Hematopoietic multipotent progenitor cell treated with erythropoietin and hydrocortisone succinate and interleukin-3 and kit ligand, for 8 days (in vitro differentiated cells): ENCODE measurements at regions not wholly inside any gene's neighbourhood (a gene's known extent, or its start where the extent isn't known, plus 50 kb on each side); places are given as distances from the start of the nearest gene placed in this dataset.
"Not testable (repeated sequence)": the region's sequence is repeated elsewhere in the genome, so short reads cannot be mapped to it uniquely, and the experiment has no call there.

Experiments used
- DNase-seq: peaks from one replicate; pipeline ENCODE4 v3.0.0-alpha.2; 2015

DNA sequence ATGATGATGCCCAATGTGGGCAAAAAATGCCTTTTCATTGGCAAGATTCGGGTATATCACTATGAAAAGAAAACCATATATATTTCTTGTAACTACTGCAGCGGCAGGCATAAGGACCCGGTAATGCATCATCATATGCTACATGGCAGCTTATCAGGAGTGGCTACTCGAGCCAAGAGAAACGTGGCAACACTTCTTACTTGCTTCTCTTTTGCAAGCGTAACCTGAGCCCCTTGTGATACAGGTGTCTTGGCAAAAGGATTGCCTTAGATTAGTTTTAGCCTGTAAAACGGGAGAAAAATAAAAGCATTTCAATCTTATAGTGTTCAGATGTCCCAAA, 280.3 kb downstream of the SPRY1 start:
- no peak for DNase-seq

DNA sequence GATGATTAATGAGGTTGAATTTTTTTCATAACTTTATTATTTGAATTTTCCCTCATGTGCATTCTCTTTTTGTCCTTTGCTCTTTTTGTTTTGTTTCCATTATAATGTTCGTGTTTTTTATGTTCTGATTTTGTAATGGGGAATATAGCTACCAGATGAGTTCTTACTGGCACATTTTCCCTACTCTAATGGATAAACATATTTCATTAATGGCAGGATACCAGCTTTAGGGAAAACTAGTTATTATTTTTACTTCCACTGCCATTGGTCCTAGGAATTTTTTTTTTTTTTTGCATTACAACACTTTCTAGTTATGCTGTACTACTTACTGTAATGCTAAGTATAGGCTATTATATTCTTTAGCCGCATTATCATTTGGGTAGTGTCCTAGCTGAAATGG, 286.3 kb downstream of the SPRY1 start:
- DNase-seq: no peak

DNA sequence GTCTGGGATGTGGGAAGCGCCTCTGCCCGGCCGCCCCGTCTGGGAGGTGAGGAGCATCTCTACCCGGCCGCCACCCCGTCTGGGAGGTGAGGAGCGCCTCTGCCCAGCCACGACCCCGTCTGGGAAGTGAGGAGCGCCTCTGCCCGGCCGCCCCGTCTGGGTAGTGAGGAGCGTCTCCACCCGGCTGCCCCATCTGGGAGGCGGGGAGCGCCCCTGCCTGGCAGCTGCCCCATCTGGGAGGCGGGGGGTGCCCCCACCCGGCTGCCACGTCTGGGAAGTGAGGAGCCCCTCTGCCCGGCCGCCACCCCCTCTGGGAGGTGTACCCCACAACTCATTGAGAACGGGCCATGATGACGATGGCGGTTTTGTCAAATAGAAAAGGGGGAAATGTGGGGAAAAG, 288.3 kb downstream of the SPRY1 start:
- DNase-seq: not testable (repeated sequence)

DNA sequence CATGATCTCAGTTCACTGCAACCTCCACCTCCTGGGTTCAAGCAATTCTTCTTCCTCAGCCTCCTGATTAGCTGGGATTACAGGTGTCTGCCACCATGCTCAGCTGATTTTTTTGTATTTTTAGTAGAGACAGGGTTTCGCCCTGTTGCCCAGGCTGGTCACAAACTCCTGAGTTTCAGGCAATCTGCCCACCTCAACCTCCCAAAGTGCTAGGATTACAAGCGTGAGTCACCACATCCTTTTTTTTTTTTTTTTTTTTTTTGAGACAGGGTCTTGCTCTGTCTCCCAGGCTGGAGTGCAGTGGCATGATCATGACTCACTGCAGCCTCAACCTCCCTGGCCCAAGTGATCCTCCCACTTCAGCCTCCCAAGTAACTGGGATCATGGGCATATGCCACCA, 298.9 kb downstream of the SPRY1 start:
- not testable (repeated sequence) for DNase-seq

DNA sequence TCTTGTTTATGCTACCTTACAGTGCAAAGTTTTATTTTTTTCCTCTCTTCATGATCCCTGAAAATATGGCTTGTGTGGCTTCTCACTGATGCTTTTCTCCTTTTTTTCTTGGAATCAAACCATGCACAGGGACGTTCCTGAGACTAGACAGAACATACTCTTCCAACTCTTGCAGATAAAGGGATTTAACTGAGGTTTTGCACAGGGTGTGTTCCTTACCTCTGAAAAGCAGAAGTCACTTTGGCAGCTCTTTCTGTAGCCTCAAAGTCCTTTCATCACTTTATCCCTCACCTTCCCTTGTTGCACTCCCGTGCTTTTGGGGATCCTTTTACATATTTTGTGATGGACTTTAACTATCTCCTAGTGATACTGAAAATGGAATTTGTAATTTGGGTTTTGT, 300.1 kb downstream of the SPRY1 start:
- no peak for DNase-seq

DNA sequence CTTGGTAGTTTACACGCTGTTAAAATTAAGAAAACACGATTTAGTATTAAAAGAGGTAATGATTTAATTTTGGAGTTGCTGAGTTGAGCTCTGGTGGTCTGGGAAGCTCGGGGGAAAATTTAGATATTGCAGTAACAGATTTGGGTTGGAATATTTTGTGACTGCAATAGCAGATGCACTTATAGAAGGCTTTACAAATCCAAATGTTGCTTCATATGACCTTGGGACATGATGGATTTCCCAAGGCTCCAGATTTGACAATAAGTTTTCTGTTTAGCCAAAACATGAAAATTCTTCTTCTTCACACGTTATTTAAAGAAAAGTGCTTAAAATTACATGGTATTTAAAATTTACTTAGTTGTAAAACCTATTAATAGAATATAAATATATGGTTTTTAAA, 302.0 kb downstream of the SPRY1 start:
- DNase-seq: no peak

DNA sequence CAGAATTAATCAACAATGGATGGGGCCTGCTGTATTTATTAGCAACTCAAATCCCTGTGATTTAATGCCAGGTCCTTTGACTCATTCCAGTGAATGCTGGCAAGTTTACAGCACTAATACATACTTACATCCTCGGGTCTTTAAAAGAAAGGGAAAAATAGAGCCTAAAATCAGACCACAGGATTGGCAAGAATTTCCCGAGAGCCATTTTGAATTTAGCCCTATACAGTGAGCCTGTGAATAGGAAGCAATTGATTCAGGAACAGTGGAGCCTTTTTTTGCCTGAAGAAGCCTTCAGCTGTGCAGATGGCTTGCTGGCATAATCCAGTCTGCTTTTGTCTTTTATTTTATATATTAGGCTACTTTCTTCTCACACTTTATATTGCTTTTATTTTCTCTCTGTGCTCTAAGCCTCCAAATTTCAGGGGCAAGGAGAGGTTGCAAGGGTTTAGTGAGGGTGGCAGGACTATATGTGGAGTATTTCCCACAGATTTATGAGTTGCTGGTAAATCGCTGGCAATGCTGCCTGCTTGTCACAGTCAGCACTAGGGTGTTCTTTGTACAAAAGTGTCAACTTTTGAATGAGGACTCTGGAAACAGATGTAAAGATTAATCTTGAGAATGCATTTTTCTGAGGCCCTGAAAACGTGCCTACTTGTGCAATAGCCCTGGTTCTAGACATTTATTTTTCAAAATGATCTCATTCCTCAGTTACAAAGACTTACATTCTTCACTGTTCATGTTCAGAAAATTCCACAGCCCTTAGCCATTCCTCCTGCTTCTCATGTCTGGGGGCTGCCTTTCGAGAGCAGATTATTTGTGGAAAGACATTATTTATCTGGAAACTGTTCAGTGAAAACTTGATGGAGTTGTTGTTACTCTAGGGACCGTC, 303.5 kb downstream of the SPRY1 start:
- no peak for DNase-seq

DNA sequence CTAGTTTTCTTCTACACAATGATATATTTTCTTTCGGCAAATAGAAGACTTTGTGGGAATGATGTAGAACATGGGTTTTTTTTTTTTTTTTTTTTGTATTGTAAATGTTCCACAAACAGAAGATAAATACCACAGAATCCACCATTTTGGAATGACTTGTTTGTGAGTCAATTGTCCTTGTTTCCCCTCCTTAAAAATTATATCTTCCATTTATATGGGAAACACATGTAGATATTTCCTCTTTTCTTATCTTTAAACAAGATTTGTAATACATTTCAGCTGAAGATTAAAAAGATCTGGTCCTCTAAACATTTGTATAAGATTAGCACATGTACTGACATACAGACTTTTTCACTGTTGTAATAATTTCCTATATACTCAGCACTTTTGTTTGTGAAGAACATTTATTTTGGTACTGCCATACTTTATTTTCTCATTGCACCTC, 304.6 kb downstream of the SPRY1 start:
- no peak for DNase-seq

DNA sequence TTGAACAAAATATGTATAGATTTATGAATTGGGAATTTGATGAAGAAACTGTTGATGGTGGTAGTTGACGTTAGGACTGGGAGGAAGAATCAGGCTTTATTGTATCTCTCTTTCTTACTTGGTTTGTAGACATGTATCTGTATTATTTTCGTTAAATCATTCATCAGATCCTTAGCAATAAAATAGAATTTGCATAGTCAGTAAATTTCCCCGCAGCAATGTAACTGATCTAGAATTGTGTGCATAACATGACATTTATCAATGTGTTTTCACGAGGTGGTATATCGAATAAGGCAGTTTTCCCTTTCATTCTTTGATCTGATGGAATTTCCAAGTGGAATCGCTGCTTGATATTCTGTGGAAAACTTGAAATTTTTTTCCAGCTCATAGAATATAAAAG, 308.8 kb downstream of the SPRY1 start:
- no peak for DNase-seq

DNA sequence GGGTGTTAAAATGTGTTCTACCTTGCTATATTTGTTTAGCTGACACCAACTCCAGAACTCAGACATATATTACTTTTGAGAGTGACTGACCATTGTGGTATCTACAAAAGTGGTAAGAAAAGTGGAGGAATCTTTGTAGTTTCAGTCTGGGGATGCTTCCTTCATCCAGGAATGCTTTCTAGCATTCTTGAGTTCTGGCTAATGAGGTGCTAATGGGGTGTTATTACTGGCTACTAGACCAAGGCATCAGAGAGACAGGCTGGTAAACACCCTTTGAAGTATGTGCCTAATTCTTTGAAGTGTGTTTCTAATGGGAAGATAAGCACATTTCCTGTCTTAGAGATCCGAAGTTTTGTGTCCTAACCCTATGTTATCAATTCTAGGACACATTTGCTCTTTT, 310.4 kb downstream of the SPRY1 start:
- peak; percentile 38 for DNase-seq

DNA sequence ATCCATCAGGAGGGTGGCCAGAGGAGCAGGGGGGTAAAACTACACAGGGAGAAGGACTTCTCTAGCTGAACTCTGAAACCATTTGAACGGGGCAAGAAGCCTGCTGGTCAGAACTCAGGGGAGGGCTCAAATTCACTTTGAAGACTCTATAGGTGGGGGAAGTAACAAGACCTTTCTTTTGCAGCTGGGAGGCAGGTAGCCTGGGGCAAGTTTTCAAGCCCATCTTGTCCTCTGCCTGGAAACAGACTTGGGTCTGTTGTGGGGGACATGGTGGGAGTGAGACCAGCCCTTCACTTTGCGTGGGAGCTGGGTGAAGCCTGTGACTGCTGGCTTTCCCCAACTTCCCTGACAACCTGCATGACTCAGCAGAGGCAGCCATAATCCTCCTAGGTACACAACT, 312.3 kb downstream of the SPRY1 start:
- no peak for DNase-seq

DNA sequence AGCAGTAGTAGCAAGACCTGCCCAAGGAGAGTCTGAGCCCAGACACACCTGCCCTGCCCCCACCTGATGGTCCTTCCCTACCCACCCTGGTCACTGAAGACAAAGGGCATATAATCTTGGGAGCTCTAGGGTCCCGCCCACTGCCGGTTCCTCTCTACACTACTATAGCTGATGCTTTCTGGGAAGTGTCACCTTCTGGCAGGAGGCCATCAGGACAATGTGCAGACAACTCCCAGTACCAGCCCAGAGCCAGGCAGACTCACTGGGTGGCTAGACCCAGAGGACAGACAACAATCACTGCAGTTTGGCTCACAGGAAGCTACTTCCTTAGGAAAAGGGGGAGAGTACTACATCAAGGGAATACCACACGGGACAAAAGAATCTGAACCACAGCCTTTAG, 312.7 kb downstream of the SPRY1 start:
- DNase-seq: no peak

DNA sequence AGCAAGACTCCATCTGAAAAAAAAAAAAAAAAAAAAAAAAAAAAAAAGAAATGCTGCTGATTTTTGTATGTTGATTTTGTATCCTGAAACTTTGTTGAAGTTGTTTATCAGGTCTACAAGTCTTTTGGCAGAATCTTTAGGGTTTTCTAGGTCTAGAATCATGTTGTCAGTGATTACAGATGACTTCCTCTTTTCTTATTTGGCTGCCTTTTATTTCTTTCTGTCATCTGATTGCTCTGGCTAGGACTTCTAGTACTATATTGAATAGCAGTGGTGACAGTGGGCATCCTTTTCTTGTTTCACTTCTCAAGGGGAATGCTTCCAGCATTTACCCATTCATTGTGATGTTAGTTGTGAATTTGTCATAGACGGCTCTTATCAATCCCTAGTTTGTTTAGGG, 334.4 kb downstream of the SPRY1 start:
- DNase-seq: peak; percentile 6

DNA sequence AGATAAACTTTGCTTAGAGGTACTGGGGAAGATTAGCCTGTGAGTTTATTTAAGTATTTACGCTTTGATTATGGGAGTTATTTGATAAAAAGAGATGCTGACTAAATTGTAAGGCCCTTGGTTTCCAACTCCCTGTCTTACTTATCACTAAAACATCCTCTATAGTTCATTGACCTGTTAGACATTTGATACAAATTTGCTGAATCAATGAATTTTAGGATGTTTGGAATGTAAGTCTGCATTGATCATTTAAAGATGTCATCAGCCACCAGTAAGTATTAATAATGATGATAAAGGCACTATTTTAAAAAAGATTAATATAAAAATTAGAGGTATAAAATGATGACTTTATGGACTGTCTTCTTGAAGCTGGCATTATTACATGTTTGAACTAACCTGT, 340.6 kb downstream of the SPRY1 start:
- no peak for DNase-seq

DNA sequence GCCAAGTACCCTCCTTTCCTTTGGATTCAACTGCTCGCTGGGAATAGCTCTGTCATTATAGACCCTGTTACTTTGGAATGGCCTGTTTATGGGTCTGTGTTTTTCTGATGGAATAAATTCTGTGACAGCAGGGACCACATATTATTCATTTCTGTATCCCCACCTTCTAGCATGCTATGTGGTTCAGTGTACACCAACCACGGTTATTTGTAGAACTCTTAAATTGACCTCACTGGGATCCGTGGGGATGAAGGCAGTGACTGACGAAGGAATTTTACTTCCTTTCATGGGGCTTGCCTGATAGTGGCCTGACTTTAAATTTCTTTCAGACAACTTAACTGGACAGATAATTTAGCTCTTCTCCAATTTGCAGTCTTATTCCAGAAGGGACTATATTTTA, 343.2 kb downstream of the SPRY1 start:
- no peak for DNase-seq

DNA sequence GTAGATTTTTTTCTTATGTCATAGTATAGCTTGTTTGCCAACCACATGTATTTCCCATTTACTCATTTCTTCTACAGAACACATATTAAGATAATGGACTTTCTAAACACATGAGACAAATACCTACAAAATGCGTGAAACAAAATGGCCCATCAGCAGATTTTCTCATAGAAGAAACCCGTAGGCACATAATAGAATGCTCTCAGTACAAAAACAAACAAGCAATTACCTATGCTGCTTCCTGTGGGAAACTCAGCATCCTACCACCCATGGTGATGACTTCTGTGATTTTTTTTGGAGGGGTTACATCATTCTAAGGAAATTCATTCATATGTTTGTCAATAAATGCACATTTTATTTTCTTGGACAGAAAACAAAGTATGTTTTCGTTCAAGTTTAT, 343.6 kb downstream of the SPRY1 start:
- DNase-seq: no peak

DNA sequence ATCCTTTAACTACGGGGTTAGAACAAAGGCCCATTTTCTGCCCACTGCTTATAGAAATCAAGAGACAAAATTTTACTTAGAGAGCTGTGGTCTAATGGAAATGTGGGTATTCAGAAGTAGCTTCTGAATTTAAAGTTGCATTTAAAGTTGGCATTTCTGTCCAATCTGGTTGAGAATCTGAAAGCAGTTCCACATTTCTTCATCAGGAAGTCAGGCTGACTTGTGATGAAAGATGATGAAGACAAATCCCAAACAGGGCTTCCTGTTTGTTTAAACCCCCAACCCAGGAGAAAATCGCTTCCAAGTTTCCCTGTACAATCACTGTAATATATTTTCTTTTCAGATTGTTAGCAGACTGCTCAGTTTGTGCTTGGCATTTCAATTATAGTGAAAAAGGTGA, 345.3 kb downstream of the SPRY1 start:
- no peak for DNase-seq

DNA sequence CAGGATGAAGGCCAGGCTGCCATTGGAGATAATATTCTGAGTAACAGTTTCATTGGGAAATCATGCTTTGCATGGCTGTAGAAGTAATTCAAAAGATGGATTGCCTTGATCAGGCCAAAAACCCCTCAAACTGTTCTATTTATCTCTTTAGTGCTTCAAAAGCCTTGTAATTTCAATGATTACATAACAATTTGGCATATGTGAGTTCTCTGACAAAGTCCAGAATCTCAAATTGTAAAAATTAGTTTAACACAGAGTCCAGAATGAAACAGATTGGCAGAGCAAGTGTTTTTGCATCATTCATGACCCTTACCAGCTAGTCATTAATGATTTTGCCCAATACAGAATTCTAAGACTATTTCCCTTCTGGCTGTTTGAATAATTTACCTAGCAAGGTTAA, 347.3 kb downstream of the SPRY1 start:
- no peak for DNase-seq

DNA sequence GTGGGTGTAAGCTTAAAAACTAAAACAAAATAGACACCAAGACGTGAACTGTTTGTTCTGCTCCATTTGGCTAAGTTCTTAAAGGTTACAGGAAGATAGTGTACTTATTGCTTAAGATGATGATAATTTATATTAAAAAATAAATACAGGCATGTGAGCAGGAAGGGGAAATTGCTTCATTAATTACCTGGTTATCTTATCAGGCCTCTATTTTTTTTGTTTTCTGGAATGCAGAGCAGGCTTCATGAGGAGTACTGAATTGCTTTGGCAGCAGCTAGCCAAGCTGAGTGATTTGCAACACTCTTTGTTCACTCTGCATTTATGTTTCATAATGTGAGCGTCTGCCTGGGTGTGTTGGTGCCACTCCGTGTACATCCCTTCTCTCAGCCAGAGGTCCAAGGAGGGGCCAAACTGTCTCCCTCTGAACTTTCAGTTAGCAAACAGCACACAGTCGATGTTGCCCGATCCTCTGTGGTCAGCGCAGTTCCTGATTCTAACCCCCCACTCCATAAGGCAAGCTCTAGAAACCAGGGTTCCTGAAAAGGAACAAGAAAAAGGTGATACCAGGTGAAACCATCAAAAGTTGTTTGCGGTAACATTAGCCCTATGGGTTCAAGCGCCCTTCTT, 348.2 kb downstream of the SPRY1 start:
- DNase-seq: peak; percentile 2

DNA sequence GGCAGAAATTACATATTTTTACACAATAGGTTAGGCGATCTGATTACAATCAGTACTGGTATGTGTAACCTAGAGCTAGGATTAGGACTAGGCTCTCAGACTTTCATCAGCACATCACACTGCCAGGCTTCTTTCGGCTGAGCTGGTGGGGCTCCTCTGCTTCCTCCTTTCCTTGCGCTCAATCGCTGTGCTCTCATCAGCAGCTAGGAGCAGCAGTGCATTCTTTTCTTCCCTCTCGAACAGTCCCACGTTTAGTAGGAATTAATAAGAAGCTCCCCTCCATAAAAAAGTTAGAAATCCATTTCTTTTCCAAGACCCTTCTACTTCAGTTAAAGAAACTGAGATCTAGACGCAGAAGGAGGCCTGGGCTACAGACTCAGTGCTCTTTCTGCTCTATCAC, 350.4 kb downstream of the SPRY1 start:
- DNase-seq: no peak

DNA sequence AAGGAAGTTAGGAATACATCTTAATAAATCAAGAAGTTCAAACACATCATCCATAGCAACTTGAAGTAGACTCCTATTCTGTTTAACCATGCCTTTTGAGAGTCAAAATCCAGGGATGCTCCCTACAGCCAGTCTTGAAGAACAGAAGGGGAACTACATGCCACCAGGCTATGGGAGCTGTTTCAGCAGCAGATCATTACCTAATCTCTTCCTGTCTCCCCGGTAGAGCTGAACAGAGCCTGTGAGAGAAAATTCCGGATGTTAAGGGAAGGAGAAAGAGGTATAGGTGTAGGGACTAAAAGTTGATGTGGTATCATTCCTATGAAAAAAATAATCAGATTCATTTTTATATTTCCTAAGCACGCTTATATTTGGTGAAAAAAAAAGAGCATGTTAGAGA, 352.2 kb downstream of the SPRY1 start:
- DNase-seq: no peak

DNA sequence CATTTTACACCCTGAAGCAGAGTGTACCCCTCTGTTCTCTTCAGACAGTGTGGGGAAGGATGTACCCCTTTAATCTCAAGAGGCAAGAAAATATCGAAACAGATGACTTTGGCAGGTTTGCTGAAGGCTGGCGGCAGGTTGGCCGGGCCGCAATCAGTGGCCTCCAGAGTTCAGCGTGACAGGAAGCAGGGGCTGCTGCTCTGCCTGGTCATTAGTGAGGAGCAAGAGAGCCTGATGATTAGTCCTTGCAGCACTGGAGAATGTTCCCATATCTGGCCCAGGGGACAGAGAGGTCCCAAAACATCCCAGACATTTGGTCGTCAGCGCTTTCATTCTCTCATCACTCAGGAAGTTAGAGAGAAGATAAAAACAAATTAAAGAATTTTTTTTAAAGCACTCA, 352.8 kb downstream of the SPRY1 start:
- no peak for DNase-seq

DNA sequence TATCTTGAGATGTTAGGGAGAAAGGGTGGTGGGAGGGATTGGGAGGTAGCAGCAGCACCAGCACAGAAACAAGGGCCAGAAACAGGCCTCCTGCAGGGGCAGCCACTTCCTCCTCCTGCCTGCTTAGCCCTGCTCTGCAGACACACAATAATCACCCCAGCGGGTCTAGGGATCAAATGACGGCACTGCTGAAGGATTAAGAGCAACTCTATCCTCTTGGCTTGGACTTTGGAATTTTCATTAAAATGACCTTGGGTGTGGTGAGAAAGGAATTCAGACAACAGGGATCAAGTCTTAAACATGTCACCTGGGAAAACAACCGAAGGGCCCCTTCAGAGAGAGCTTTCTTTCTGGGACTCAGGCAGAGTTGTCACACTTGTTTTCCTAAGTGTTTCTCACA, 353.4 kb downstream of the SPRY1 start:
- DNase-seq: no peak

DNA sequence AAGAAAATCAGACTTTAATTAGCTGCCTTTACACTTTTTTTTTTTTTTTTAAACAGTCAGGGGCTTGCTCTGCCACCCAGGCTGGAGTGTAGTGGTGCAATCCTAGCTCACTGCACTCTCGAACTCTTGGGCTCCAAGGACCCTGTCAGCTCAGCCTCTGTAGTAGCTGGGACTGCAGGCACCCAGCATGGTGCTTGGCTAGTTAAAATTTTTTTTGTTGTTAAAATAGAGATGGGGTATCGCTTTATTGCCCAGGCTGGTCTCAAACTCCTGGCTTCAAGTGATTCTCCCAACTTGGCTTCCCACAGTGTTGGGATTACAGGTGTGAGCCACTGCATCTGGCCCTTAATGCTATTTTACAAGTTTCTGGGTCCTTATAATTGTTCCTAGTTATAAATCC, 359.1 kb downstream of the SPRY1 start:
- no peak for DNase-seq

DNA sequence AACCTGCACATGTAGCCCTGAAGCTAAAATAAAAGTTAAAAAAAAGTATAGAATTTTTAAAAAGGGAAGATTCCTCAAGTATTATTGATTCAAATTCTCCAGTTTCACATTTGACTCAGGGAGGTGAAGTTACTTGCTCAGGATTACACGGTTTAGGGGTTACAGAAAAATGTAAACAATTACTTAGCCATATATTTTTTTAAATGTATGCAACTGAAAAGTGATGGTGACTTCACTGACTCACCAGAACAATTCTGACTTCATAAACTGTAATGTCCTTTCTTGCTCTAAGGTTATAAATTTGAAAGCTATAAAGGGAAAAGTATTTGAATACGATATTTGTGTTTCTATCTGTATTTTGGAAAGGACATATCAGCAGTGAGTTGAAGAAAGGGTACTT, 371.2 kb downstream of the SPRY1 start:
- DNase-seq: no peak
